OCI-LY7 (cell line): ENCODE measurements at regions not wholly inside any gene's neighbourhood (a gene's known extent, or its start where the extent isn't known, plus 50 kb on each side); places are given as distances from the start of the nearest gene placed in this dataset.

Experiments
- BruUV-seq: library from RNA; stranded (reverse); fragments of 400-500 nt; replicated peaks from 2 replicates; lab custom pipeline; 2021; lab: Mats Ljungman, UMichigan
- CTCF ChIA-PET: fragments of 300-600 bp; sonication (Branson Sonifier 250); formaldehyde crosslinking; loops from one replicate; lab custom pipeline; 2022; ENCODE audit warnings: antibody characterized with exemption; ENCODE audit not compliant: unreplicated experiment; lab: Charles Lee
- POLR2A ChIA-PET: fragments of 300-600 bp; sonication (Branson Sonifier 250); formaldehyde crosslinking; loops from one replicate; lab custom pipeline; 2022; ENCODE audit warnings: antibody characterized with exemption; lab: Charles Lee
- DNase-seq: peaks from one replicate; pipeline ENCODE4 v3.0.0-alpha.2; 2015; ENCODE audit warnings: low spot score
- H2AFZ ChIP-seq: fragments of 200-600 bp; sonication (generic), shearing (Covaris generic); 2 replicates; pipeline ENCODE4 v1.6.1; 2014; ENCODE audit warnings: mild to moderate bottlenecking, antibody characterized with exemption, low read length, moderate library complexity
- H3K27ac ChIP-seq: fragments of 200-600 bp; sonication (generic); 2 replicates; pipeline ENCODE4 v1.5.1; 2014; ENCODE audit warnings: mixed run types, low read depth, mild to moderate bottlenecking, moderate library complexity, low read length, inconsistent platforms; ENCODE audit not compliant: poor library complexity, severe bottlenecking
- H3K36me3 ChIP-seq: fragments of 200-600 bp; sonication (generic); 2 replicates; pipeline ENCODE4 v1.6.1; 2014; ENCODE audit warnings: mild to moderate bottlenecking, antibody characterized with exemption, low read length, moderate library complexity, mixed read lengths; ENCODE audit not compliant: insufficient read depth
- H3K4me1 ChIP-seq: fragments of 200-600 bp; sonication (generic); 2 replicates; pipeline ENCODE4 v1.5.1; 2014; ENCODE audit warnings: mild to moderate bottlenecking, low read length; ENCODE audit not compliant: insufficient read depth, poor library complexity, severe bottlenecking
- H3K4me2 ChIP-seq: fragments of 200-600 bp; sonication (generic); 2 replicates; pipeline ENCODE4 v1.6.1; 2014; ENCODE audit warnings: mild to moderate bottlenecking, low read length
- H3K4me3 ChIP-seq: fragments of 200-600 bp; sonication (generic); 2 replicates; pipeline ENCODE4 v1.5.1; 2014; ENCODE audit warnings: mild to moderate bottlenecking, low read depth, low read length; ENCODE audit not compliant: poor library complexity, severe bottlenecking
- H3K79me2 ChIP-seq: fragments of 200-600 bp; sonication (generic); 2 replicates; pipeline ENCODE4 v1.6.1; 2016; ENCODE audit warnings: low read depth, mild to moderate bottlenecking, low read length, moderate library complexity, mixed read lengths; ENCODE audit not compliant: insufficient read depth
- H3K9me2 ChIP-seq: fragments of 200-600 bp; sonication (generic); 2 replicates; pipeline ENCODE4 v1.6.1; 2016; ENCODE audit warnings: mild to moderate bottlenecking, low read length, mixed read lengths; ENCODE audit not compliant: insufficient read depth
- H3K9me3 ChIP-seq: fragments of 200-600 bp; sonication (generic); 2 replicates; pipeline ENCODE4 v1.6.1; 2014; ENCODE audit warnings: mild to moderate bottlenecking, mixed run types, low read length, mixed read lengths
- H4K20me1 ChIP-seq: fragments of 200-600 bp; sonication (generic); 2 replicates; pipeline ENCODE4 v1.6.1; 2014; ENCODE audit warnings: mild to moderate bottlenecking, antibody characterized with exemption, low read length, moderate library complexity, mixed read lengths; ENCODE audit not compliant: insufficient read depth
- CTCF ChIP-seq: fragments of 200-600 bp; sonication (generic); conservative IDR thresholded peaks from 2 replicates; pipeline ENCODE4 v1.5.1; 2014; ENCODE audit warnings: mild to moderate bottlenecking, antibody characterized with exemption, low read length, moderate library complexity, mixed read lengths
- EZH2phosphoT487 ChIP-seq: fragments of 200-600 bp; sonication (generic); IDR thresholded peaks from 2 replicates; pipeline ENCODE4 v1.6.1; 2018; ENCODE audit warnings: low read depth, borderline replicate concordance, mild to moderate bottlenecking, mixed run types, antibody characterized with exemption, low read length, moderate library complexity, mixed read lengths
- intact Hi-C: fragments of 100-400 bp; cut with micrococcal nuclease; formaldehyde crosslinking; loops from one replicate; pipeline ENCODE4 v1.10.0; 2022; ENCODE audit not compliant: unreplicated experiment

GRCh38 chr2:236735825-236736238, 166.2 kb downstream of the ACKR3 start:
- H3K9me2 ChIP-seq, result no peaks in the 10 kb centered on the region
- no peak overlapping the region for H2AFZ ChIP-seq
- ChIA-PET POLR2A (interaction anchor here (0.5 to 0.6 kb wide), 2 partner anchors 658 to 1509 kb away, joined by 3 read pairs; no protein-coding TSS in a partner anchor), CTCF (no interaction called here)
- intact Hi-C loops, result no loop called here
- TF ChIP-seq CTCF (no peak), EZH2phosphoT487 (no peak)
- H3K27ac ChIP-seq, result no peak overlapping the region
- no peak for DNase-seq
- H3K4me2 ChIP-seq, result no peak overlapping the region
- H3K36me3 ChIP-seq, result no peaks in the 10 kb centered on the region
- no peak overlapping the region for H3K4me3 ChIP-seq
- BruUV-seq, result no TSS peak
- no peaks in the 10 kb centered on the region for H3K4me1 ChIP-seq
- no peaks in the 10 kb centered on the region for H3K9me3 ChIP-seq
- H3K79me2 ChIP-seq, result no peaks in the 10 kb centered on the region
- H4K20me1 ChIP-seq, result no peaks in the 10 kb centered on the region

- ChIA-PET CTCF (no interaction called here), POLR2A (no interaction called here)
- BruUV-seq, result no TSS peak
- Histone ChIP-seq H3K9me2 (no peaks in the 10 kb centered on the region), H3K79me2 (no peaks in the 10 kb centered on the region), H3K27ac (no peak overlapping the region), H3K4me1 (no peaks in the 10 kb centered on the region), H3K4me2 (no peak overlapping the region), H2AFZ (no peak overlapping the region), H3K9me3 (no peaks in the 10 kb centered on the region), H3K36me3 (no peaks in the 10 kb centered on the region), H3K4me3 (no peak overlapping the region), H4K20me1 (no peaks in the 10 kb centered on the region)
- DNase-seq, result no peak
- TF ChIP-seq CTCF (no peak), EZH2phosphoT487 (no peak)
- intact Hi-C loops, result no loop called here
Observed at GRCh38 chr2:236738030-236738429, 168.4 kb downstream of the ACKR3 start.

GRCh38 chr2:236738896-236739295, 169.3 kb downstream of the ACKR3 start:
- Histone ChIP-seq H4K20me1 (no peaks in the 10 kb centered on the region), H3K79me2 (no peaks in the 10 kb centered on the region), H3K4me3 (no peak overlapping the region), H3K9me3 (no peaks in the 10 kb centered on the region), H3K27ac (no peak overlapping the region), H3K4me1 (no peaks in the 10 kb centered on the region), H3K9me2 (no peaks in the 10 kb centered on the region), H2AFZ (no peak overlapping the region), H3K4me2 (no peak overlapping the region), H3K36me3 (no peaks in the 10 kb centered on the region)
- POLR2A ChIA-PET, result no interaction called here
- TF ChIP-seq EZH2phosphoT487 (no peak), CTCF (no peak)
- no peak for DNase-seq
- intact Hi-C loops, result no loop called here
- CTCF ChIA-PET, result no interaction called here
- BruUV-seq, result no TSS peak
